Activated naive CD4-positive, alpha-beta T cell treated with anti-CD3 and anti-CD28 coated beads, Interleukin-2, amount 10 ng/mL, durations not matched to agents 7 days and 5 days (primary cell): ENCODE measurements at regions not wholly inside any gene's neighbourhood (a gene's known extent, or its start where the extent isn't known, plus 50 kb on each side); places are given as distances from the start of the nearest gene placed in this dataset.

Experiments
- CTCF ChIA-PET: fragments of 350-600 bp; sonication (Branson Sonifier 250); formaldehyde crosslinking; loops from one replicate; lab custom pipeline; 2021; ENCODE audit warnings: antibody characterized with exemption; lab: Charles Lee
- DNase-seq: peaks from one replicate; pipeline ENCODE4 v3.0.0-alpha.2; 2020
- H3K27ac Mint-ChIP-seq: one replicate; pipeline ENCODE4 v1.8.0; 2021; ENCODE audit warnings: mild to moderate bottlenecking, moderate library complexity, mixed read lengths
- H3K27me3 Mint-ChIP-seq: one replicate; pipeline ENCODE4 v1.8.0; 2021; ENCODE audit warnings: mild to moderate bottlenecking, mixed read lengths
- H3K36me3 Mint-ChIP-seq: one replicate; pipeline ENCODE4 v1.8.0; 2021; ENCODE audit warnings: mixed read lengths
- H3K4me1 Mint-ChIP-seq: one replicate; pipeline ENCODE4 v1.8.0; 2021; ENCODE audit warnings: mixed read lengths
- H3K4me3 Mint-ChIP-seq: one replicate; pipeline ENCODE4 v1.8.0; 2021; ENCODE audit warnings: mild to moderate bottlenecking, moderate library complexity, mixed read lengths
- H3K9me3 Mint-ChIP-seq: one replicate; pipeline ENCODE4 v1.8.0; 2021; ENCODE audit warnings: mixed read lengths

GRCh38 chr22:47629791-47630655 lies 867.6 kb downstream of the TBC1D22A start:
- DNase-seq: no peak
- Mint-ChIP-seq H3K27me3 (no peaks in the 10 kb centered on the region), H3K27ac (no peak overlapping the region), H3K4me1 (no peaks in the 10 kb centered on the region), H3K4me3 (no peak overlapping the region), H3K36me3 (no peaks in the 10 kb centered on the region), H3K9me3 (peaks cover 2% of the 10 kb centered on the region)
- CTCF ChIA-PET: no interaction called here

DNA sequence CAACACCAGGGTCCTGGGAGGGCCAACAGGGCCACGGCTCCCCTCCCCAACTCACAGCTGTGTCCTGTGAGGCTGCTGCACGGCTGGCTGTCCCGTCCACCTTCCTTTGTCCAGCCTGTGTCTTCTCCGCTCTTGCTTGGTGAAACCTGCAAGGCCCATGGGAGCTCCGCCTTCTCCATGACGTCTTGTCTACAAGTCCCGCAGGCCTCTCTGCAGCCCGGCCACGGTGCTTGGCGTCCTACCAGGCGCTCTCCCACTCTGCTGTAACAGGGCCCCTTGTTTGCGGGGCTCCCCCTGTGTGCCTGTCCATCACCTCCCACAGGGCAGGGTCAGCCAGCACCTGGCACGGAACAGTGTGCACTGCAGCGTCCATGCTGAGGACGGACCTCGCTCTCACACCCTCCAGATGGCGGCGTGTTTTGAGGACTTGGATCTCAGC lies 866.8 kb downstream of the TBC1D22A start:
- Mint-ChIP-seq H3K9me3 (peaks cover 2% of the 10 kb centered on the region), H3K4me1 (no peaks in the 10 kb centered on the region), H3K4me3 (no peak overlapping the region), H3K27me3 (no peaks in the 10 kb centered on the region), H3K27ac (no peak overlapping the region), H3K36me3 (no peaks in the 10 kb centered on the region)
- CTCF ChIA-PET: no interaction called here
- no peak for DNase-seq

- H3K36me3 Mint-ChIP-seq: no peaks in the 10 kb centered on the region
Observed at GRCh38 chr22:47628477-47629272, 866.2 kb downstream of the TBC1D22A start.

DNA sequence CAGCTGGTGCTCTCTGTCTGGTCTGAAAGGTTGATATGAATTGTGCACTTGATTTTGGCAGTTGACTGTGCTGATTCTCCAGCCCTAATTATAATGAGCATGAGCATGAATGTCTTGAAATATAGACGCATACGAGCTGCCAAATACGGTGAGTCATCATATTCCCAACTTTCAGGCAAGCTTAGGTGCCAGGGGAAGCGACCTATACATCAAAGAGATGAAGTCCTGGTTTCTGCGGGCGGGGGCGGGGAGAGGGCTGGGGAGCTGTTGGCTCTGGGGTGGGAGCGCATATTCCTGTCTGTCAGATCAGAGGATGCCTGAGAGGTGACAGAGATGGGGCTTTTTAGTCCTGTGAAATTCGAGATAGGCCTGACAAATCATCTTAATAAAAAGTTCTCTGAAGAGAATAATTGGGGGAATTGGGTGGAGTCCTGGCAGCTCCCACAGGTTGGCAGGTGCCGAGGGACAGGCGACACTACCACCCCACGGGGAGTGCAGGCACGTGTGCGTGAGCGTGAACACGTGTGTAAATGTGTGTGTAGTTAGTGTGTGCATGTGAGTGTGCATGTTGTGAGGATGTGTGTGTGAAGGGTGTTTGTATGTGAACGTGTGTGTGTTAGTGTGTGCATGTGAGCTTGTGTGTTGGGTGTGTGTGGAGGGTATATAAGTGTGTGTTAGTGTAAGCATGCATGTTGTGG lies 865.3 kb downstream of the TBC1D22A start:
- no peak overlapping the region for H3K27ac Mint-ChIP-seq
- H3K4me1 Mint-ChIP-seq: no peaks in the 10 kb centered on the region
- H3K9me3 Mint-ChIP-seq: peaks cover 2% of the 10 kb centered on the region
- no peaks in the 10 kb centered on the region for H3K27me3 Mint-ChIP-seq
- CTCF ChIA-PET: no interaction called here
- no peak overlapping the region for H3K4me3 Mint-ChIP-seq
- H3K36me3 Mint-ChIP-seq: no peaks in the 10 kb centered on the region
- no peak for DNase-seq

More at GRCh38 chr22:47628477-47629272, 866.2 kb downstream of the TBC1D22A start:
- no peak for DNase-seq
- CTCF ChIA-PET: no interaction called here
- H3K4me3 Mint-ChIP-seq: no peak overlapping the region
- H3K27me3 Mint-ChIP-seq: no peaks in the 10 kb centered on the region
- no peak overlapping the region for H3K27ac Mint-ChIP-seq
- no peaks in the 10 kb centered on the region for H3K4me1 Mint-ChIP-seq
- peaks cover 2% of the 10 kb centered on the region for H3K9me3 Mint-ChIP-seq

DNA sequence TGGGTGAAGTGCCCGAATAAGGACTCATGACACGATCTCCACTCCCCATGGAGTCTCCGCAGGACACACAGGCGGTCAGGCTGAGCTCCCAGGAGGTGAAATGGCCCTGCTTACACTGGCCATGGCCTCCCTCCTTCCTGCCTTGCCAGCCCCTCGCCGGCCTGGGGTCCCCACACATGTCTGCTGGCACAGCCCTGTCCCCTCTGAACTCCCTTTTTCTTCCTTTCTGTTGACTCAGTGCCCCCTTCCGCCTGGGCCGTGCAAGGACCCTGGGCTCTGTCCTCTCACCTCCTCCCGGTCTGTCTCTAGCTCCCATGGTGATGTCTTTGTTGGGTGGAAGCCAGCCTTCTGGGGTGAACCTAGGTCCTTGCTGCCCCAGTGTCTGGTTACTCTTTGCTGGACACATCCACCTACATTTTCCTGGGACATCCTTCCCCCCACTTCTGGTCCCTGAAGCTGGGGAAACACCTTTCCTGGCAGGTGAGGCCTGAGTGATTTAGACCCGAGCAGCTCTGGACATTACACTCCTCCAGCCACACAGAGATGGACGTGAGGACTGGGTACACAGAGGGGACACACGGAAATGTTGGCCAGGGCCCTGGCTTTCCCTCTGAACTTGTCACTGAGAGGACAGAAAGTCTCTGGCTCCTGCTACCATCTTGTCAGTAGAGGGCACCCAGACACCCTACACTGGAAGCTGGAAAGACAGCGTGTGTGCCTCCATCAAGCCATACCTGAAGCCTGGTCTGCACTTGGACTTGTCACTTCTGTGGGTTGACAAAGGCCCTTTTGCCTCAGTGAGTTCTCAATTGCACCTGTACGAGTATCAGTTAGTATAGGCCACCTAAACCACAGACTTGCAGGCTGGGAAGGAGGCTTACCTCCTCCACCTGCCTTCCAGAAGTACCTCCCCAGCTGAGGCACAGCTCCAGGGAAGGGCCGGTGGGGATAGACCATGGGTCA lies 864.3 kb downstream of the TBC1D22A start:
- Mint-ChIP-seq H3K27me3 (no peaks in the 10 kb centered on the region), H3K27ac (no peak overlapping the region), H3K4me1 (no peaks in the 10 kb centered on the region), H3K9me3 (no peaks in the 10 kb centered on the region), H3K4me3 (no peak overlapping the region), H3K36me3 (no peaks in the 10 kb centered on the region)
- CTCF ChIA-PET: no interaction called here
- no peak for DNase-seq

DNA sequence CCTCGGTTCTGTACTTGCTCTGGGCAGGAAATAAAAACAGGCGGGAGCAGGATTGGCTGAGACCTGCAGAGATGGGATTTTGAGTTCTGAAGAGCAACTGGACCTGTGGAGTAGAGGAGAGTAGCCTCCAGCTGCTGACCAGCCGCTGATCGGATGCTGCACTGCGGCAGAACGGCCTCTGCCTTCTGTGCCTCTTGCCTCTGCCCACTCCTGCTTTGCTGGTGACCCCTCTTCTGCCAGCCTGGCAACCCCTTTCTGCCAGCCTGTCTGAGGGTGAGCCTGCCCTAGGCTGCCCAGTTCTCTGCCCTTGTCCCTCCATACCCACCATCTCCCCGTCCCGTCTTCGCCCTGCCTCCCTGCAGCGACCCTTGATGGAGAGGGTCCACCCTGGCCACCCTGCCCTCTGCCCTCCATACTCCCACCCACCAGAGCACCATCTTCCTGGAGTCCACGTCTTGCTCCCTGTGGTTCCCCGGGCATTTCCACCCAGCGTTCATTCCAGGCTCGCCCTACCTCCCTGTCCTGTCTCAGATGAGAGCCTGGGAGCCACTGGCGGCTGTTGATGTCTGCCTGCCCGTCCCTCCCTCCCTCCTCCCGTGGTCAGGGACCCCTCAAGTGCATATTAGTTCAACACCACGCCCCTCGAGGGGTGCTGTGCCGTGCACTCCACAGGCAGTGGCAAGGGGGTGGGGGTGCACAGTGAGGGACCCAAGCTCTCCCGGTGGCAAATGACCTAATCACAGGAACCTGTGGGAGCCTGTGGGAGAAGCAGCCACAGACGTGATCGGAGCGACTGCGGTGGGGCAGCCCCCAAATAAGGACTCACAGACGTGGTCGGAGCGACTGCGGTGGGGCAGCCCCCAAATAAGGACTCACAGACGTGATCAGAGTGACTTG lies 863.3 kb downstream of the TBC1D22A start:
- no peaks in the 10 kb centered on the region for H3K27me3 Mint-ChIP-seq
- H3K4me1 Mint-ChIP-seq: no peaks in the 10 kb centered on the region
- no peak overlapping the region for H3K4me3 Mint-ChIP-seq
- H3K9me3 Mint-ChIP-seq: no peaks in the 10 kb centered on the region
- CTCF ChIA-PET: no interaction called here
- no peak for DNase-seq
- H3K36me3 Mint-ChIP-seq: no peaks in the 10 kb centered on the region
- H3K27ac Mint-ChIP-seq: no peak overlapping the region

DNA sequence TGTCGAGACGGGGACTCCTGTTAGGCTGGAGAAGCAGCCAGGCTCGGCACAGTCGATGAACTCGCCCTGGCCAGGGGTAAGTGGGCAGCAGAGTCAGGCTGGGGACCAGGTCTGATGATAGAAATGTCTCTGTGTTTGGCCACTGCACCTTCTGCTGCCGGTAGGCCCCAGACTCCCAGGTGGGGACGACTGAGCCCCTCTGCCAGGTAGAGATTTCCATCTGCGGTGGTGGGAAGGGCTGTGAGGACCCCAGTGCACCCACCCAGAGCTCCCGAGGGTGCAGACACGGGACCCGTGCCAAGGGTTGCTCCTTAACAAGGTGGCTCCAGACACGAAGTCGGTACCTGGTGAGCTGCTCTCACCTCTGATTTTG lies 862.5 kb downstream of the TBC1D22A start:
- Mint-ChIP-seq H3K27ac (no peak overlapping the region), H3K36me3 (no peaks in the 10 kb centered on the region), H3K9me3 (no peaks in the 10 kb centered on the region), H3K27me3 (no peaks in the 10 kb centered on the region), H3K4me3 (no peak overlapping the region), H3K4me1 (no peaks in the 10 kb centered on the region)
- CTCF ChIA-PET: no interaction called here
- DNase-seq: no peak

DNA sequence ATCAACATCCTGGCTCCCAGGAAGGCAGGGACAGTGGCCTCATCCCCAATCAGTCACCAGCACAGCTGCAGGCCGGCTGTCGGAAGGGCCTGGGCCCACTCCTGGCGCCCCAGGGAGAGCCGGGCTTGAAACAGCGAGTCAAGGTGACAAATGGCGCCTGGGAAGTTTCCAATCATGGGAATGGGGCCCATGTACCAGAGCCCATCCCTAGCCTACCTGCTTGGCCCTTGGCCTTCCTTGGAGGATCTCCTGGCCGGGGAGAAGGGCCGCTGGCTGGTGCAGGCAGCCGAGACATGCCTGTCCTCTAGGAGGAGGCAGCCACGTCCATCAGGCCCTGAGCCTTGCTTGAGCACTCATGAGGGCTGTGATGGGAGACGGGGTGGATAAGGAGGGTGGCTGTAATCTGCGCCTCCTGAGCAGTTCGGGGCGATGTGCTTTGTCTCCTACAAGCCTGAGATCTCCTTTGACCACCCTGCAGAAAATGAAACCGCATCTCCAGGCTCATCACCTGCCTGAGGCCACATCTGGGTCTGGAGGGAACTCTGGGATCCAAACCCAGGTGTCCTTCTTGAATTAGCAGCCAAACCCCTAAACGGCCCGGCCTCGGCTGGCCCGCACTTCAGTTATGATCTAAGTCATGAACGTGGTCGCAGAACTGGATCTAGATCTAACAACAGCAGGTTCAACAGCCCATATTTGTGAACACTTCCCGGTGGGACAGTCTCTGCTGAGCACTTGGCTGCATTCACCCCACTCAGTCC lies 862.0 kb downstream of the TBC1D22A start:
- Mint-ChIP-seq H3K36me3 (no peaks in the 10 kb centered on the region), H3K4me1 (no peaks in the 10 kb centered on the region), H3K9me3 (no peaks in the 10 kb centered on the region), H3K4me3 (no peak overlapping the region), H3K27me3 (no peaks in the 10 kb centered on the region), H3K27ac (no peak overlapping the region)
- no peak for DNase-seq
- CTCF ChIA-PET: no interaction called here

- Mint-ChIP-seq H3K27me3 (peaks cover under 1% of the 10 kb centered on the region), H3K4me3 (no peak overlapping the region), H3K36me3 (no peaks in the 10 kb centered on the region), H3K9me3 (no peaks in the 10 kb centered on the region), H3K27ac (no peak overlapping the region), H3K4me1 (no peaks in the 10 kb centered on the region)
- CTCF ChIA-PET: no interaction called here
- no peak for DNase-seq
Observed at GRCh38 chr22:47623763-47624148, 861.3 kb downstream of the TBC1D22A start.

- Mint-ChIP-seq H3K9me3 (no peaks in the 10 kb centered on the region), H3K4me3 (no peak overlapping the region), H3K4me1 (no peaks in the 10 kb centered on the region), H3K27ac (no peak overlapping the region), H3K36me3 (no peaks in the 10 kb centered on the region), H3K27me3 (peaks cover 4% of the 10 kb centered on the region)
- CTCF ChIA-PET: no interaction called here
- DNase-seq: no peak
Observed at GRCh38 chr22:47623066-47623762, 860.8 kb downstream of the TBC1D22A start.

GRCh38 chr22:47622541-47622940 lies 860.1 kb downstream of the TBC1D22A start:
- no peak overlapping the region for H3K27ac Mint-ChIP-seq
- H3K27me3 Mint-ChIP-seq: peaks cover 4% of the 10 kb centered on the region
- no peaks in the 10 kb centered on the region for H3K36me3 Mint-ChIP-seq
- no peaks in the 10 kb centered on the region for H3K4me1 Mint-ChIP-seq
- DNase-seq: no peak
- CTCF ChIA-PET: no interaction called here
- no peak overlapping the region for H3K4me3 Mint-ChIP-seq
- no peaks in the 10 kb centered on the region for H3K9me3 Mint-ChIP-seq

- CTCF ChIA-PET: no interaction called here
- DNase-seq: no peak
- H3K9me3 Mint-ChIP-seq: peaks cover 2% of the 10 kb centered on the region
- H3K4me3 Mint-ChIP-seq: no peak overlapping the region
- H3K4me1 Mint-ChIP-seq: no peaks in the 10 kb centered on the region
- H3K36me3 Mint-ChIP-seq: no peaks in the 10 kb centered on the region
- no peak overlapping the region for H3K27ac Mint-ChIP-seq
- H3K27me3 Mint-ChIP-seq: peaks cover 4% of the 10 kb centered on the region
Observed at GRCh38 chr22:47621253-47621652, 858.8 kb downstream of the TBC1D22A start.
